HPDE6-E6E7 (cell line): ENCODE measurements at regions not wholly inside any gene's neighbourhood (a gene's known extent, or its start where the extent isn't known, plus 50 kb on each side); places are given as distances from the start of the nearest gene placed in this dataset.
"Not testable (repeated sequence)": the region's sequence is repeated elsewhere in the genome, so short reads cannot be mapped to it uniquely, and the experiment has no call there.

Source experiments
- DNase-seq: peaks from one replicate; pipeline ENCODE4 v3.0.0; 2011; ENCODE audit warnings: missing footprints; ENCODE audit errors: extremely low spot score

- no peak for DNase-seq
Observed at GRCh38 chr4:71841336-71841735, 57.5 kb upstream of the GC start.

- no peak for DNase-seq
Observed at GRCh38 chr4:71847300-71847699, 63.4 kb upstream of the GC start.

- no peak for DNase-seq
Observed at GRCh38 chr4:71855944-71856343, 72.1 kb upstream of the GC start.

- DNase-seq: no peak
Observed at GRCh38 chr4:71857713-71858451, 74.0 kb upstream of the GC start.

- DNase-seq: no peak
Observed at GRCh38 chr4:71860643-71861042, 76.8 kb upstream of the GC start.

GRCh38 chr4:71862315-71862714 lies 78.4 kb upstream of the GC start:
- no peak for DNase-seq

- no peak for DNase-seq
Observed at GRCh38 chr4:71863457-71863856, 79.6 kb upstream of the GC start.

- DNase-seq: no peak
Observed at GRCh38 chr4:71864380-71864779, 80.5 kb upstream of the GC start.

GRCh38 chr4:71866212-71866885 lies 82.5 kb upstream of the GC start:
- DNase-seq: no peak

GRCh38 chr4:71867598-71867997 lies 83.7 kb upstream of the GC start:
- no peak for DNase-seq

- DNase-seq: no peak
Observed at GRCh38 chr4:71870456-71870855, 86.6 kb upstream of the GC start.

- no peak for DNase-seq
Observed at GRCh38 chr4:71872221-71872620, 88.3 kb upstream of the GC start.

- no peak for DNase-seq
Observed at GRCh38 chr4:71872767-71873415, 89.0 kb upstream of the GC start.

GRCh38 chr4:71878376-71878775 lies 94.5 kb upstream of the GC start:
- DNase-seq: no peak

GRCh38 chr4:71882113-71882841 lies 98.4 kb upstream of the GC start:
- no peak for DNase-seq

- not testable (repeated sequence) for DNase-seq
Observed at GRCh38 chr4:71900366-71900765, 116.5 kb upstream of the GC start.

GRCh38 chr4:71905594-71905993 lies 121.7 kb upstream of the GC start:
- not testable (repeated sequence) for DNase-seq

- no peak for DNase-seq
Observed at GRCh38 chr4:71906096-71906495, 122.2 kb upstream of the GC start.

- DNase-seq: no peak
Observed at GRCh38 chr4:71907071-71907470, 123.2 kb upstream of the GC start.

- no peak for DNase-seq
Observed at GRCh38 chr4:71907782-71908181, 123.9 kb upstream of the GC start.

- DNase-seq: no peak
Observed at GRCh38 chr4:71913275-71913674, 118.5 kb upstream of the NPFFR2 start.

- DNase-seq: no peak
Observed at GRCh38 chr4:71923070-71923469, 108.7 kb upstream of the NPFFR2 start.
